ENCODE measurements at regions not wholly inside any gene's neighbourhood (a gene's known extent, or its start where the extent isn't known, plus 50 kb on each side); places are given as distances from the start of the nearest gene placed in this dataset.

- FAIRE-seq, result no peak
- TF ChIP-seq CTCF (IDR thresholded peaks at IDR 0.05; ENCODE audit: insufficient read depth, missing control alignments), result no peak
- DNase-seq (ENCODE audit: insufficient read length, low spot score), result no peak
These were observed 98.0 kb upstream of the RTL1 start for GRCh38 chr14:101001311-101002069.

- no peak for TF ChIP-seq CTCF (IDR thresholded peaks at IDR 0.05; ENCODE audit: insufficient read depth, missing control alignments)
- FAIRE-seq (no peak), DNase-seq (ENCODE audit: insufficient read length, low spot score) (no peak)
These were observed 99.2 kb upstream of the RTL1 start for GRCh38 chr14:101002738-101003137.

GRCh38 chr14:101004176-101004575 is 100.7 kb upstream of the RTL1 start:
- no peak for TF ChIP-seq CTCF (IDR thresholded peaks at IDR 0.05; ENCODE audit: insufficient read depth, missing control alignments)
- FAIRE-seq, result no peak

GRCh38 chr14:101004954-101005353 is 101.4 kb upstream of the RTL1 start:
- no peak for TF ChIP-seq CTCF (IDR thresholded peaks at IDR 0.05; ENCODE audit: insufficient read depth, missing control alignments)
- no peak for DNase-seq (ENCODE audit: insufficient read length, low spot score)
- FAIRE-seq, result no peak

More at GRCh38 chr14:101004176-101004575, 100.7 kb upstream of the RTL1 start:
- no peak for DNase-seq (ENCODE audit: insufficient read length, low spot score)

GRCh38 chr14:101005447-101005846 is 101.9 kb upstream of the RTL1 start:
- no peak for TF ChIP-seq CTCF (IDR thresholded peaks at IDR 0.05; ENCODE audit: insufficient read depth, missing control alignments)
- DNase-seq (ENCODE audit: insufficient read length, low spot score) (no peak), FAIRE-seq (no peak)

- FAIRE-seq (no peak), DNase-seq (ENCODE audit: insufficient read length, low spot score) (no peak)
These were observed 102.5 kb upstream of the RTL1 start for GRCh38 chr14:101006008-101006407.

More at GRCh38 chr14:101006008-101006407, 102.5 kb upstream of the RTL1 start:
- TF ChIP-seq CTCF (IDR thresholded peaks at IDR 0.05; ENCODE audit: insufficient read depth, missing control alignments), result no peak
